GM13976 (cell line): ENCODE measurements at regions not wholly inside any gene's neighbourhood (a gene's known extent, or its start where the extent isn't known, plus 50 kb on each side); places are given as distances from the start of the nearest gene placed in this dataset.

Experiments
- DNase-seq: peaks from one replicate; pipeline ENCODE4 v3.0.0; 2012; ENCODE audit warnings: low spot score
- in situ Hi-C: fragments of 300-500 bp; cut with MboI; formaldehyde crosslinking; loops from one replicate; pipeline ENCODE4 v1.12.0; 2022; ENCODE audit warnings: low sequenced_read_pairs, mixed read lengths, inconsistent platforms; ENCODE audit not compliant: unreplicated experiment
- TF ChIP-seq, protein P1 (sequence below): IDR thresholded peaks from 2 replicates; pipeline ENCODE4 v1.5.1; 2012; ENCODE audit warnings: borderline replicate concordance, mild to moderate bottlenecking; ENCODE audit not compliant: insufficient read depth; ENCODE audit errors: extremely low read depth, missing control alignments, control extremely low read depth

DNA sequence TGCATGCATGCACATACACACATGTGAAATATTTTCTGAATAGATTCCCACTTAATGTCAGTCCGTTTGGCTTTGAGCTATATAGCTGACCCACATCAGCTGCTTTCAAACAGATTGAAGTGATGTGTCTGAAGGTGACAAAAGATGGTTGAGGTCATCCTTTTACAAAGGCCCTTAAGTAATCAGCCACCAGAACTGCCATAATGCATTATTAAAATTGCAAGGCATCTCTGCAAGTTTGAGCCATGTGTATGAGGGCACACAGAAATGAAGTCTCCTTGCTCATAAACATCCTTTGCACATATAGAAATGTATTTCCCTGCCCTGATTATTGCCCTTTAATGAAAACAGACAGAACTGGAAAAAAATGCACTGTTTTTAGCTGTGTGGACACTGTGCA lies 1043.0 kb upstream of the C9orf72 start:
- DNase-seq = no peak
- in situ Hi-C loops = no loop called here
- TF ChIP-seq, protein P1, sequence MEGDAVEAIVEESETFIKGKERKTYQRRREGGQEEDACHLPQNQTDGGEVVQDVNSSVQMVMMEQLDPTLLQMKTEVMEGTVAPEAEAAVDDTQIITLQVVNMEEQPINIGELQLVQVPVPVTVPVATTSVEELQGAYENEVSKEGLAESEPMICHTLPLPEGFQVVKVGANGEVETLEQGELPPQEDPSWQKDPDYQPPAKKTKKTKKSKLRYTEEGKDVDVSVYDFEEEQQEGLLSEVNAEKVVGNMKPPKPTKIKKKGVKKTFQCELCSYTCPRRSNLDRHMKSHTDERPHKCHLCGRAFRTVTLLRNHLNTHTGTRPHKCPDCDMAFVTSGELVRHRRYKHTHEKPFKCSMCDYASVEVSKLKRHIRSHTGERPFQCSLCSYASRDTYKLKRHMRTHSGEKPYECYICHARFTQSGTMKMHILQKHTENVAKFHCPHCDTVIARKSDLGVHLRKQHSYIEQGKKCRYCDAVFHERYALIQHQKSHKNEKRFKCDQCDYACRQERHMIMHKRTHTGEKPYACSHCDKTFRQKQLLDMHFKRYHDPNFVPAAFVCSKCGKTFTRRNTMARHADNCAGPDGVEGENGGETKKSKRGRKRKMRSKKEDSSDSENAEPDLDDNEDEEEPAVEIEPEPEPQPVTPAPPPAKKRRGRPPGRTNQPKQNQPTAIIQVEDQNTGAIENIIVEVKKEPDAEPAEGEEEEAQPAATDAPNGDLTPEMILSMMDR = no peak

DNA sequence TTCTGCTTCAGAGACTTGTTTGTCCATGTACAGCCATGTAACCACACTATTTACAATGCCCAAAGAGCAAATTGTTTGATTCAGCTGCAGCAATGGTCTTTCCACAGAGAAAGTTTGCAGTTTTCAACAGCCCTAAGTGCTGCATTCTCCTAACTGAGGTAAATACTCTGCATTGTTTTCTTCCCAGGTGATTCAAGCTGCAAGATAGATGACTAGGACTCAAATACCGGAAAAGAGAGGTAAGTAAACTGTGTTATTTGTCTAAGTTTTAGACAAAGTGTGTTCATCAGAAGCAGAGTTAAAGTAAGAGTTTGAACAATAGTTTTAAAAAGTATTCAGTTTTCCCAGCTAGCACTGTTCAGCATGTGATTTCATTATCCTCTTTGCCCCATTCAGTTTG lies 1046.7 kb upstream of the C9orf72 start:
- in situ Hi-C loops = no loop called here
- TF ChIP-seq, protein P1 = no peak
- no peak for DNase-seq

DNA sequence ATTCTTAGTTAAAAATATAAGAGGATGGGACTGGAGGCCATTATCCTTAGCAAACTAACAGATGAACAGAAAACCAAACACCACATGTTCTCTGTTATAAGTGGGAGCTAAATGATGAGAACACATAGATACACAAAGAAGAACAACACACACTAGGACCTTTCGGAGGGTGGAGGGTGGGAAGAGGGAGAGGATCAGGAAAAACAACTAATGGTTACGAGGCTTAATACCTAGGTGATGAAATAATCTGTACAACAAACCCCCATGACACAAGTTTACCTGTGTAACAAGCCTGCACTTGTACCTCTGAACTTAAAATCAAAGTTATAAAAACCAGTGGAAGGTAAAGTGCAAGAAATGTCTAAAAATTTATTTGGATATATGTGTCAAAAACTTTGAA lies 1047.4 kb upstream of the C9orf72 start:
- no peak for DNase-seq
- in situ Hi-C loops = no loop called here
- TF ChIP-seq, protein P1 = no peak

DNA sequence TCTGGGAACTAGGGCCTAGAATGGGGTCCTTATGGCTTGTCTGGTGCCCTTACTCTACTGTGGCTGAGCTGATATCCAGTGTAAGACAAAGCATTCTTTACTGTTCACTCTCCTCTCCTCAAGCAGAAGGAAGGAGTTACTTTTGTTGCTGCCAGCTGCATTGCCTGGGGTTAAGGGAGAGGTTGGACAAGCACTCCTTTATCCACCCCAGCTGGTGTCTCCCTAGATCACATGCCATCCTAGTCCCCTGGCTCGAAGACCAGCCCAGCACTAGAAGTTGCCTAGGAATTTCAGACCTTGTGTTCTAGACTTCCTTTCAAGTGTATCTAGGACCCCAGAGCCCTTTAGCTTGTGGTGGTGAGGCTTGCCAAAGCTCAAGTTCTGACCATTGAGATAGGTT lies 1051.5 kb upstream of the C9orf72 start:
- in situ Hi-C loops = no loop called here
- DNase-seq = no peak
- TF ChIP-seq, protein P1 = no peak

DNA sequence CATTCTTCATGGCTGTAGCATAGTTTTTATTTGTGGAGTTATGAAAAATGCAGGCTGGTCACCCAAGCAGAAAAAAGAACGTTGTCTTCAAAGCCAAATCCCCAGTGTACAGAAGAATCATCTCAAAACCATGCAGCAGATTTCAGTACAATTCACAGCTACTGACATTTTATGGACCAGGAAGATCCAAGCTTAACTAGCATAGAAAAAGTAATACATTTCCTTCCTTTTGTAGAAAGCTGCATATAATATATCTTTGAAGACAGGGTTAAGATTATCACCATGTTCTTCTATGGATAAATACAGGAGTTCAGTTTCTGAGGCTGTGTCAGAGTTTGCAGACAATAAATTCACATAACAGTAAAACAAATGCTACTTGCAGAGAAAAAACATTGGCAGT lies 1054.8 kb upstream of the C9orf72 start:
- TF ChIP-seq, protein P1 = no peak
- no peak for DNase-seq

DNA sequence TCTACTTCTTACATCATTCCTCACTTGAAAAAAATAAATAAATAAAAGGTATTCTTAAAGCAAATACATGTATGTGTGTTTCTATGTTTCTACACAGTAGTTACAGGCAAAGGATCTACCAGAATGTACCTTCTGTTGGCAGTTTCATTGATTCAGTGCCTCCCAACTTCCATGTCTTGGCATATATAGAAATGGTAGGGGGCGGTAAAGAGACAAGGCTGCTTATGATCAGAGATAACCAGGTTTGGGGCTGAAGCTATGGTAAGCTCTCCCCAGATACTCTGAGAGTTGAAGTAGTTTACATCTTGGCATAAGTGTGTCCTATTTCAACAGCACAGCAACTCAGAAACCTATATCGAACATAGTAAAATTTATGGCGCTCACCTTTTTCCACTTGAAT lies 1075.4 kb upstream of the C9orf72 start:
- in situ Hi-C loops = no loop called here
- TF ChIP-seq, protein P1 = no peak
- DNase-seq = no peak

More for the DNA sequence above, 1054.8 kb upstream of the C9orf72 start:
- in situ Hi-C loops = no loop called here

DNA sequence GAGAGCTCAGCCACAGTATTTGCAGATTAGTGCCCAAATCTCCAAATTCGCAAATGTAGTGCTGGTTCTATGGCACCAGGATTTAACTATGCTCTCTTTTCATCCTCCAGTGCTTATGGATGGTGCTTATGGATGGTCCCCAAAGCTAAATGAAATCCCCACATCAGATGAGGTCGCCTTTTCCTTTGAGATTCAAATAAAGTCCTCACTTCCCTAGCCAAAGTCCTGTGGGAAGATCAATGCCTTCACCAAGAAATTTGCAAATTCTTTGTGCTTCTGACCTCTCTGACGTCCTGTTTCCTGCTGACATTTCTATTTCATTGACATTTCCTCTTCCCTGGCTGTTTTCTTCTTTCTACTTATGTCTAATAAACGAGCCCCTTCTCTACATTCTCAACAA lies 1077.0 kb upstream of the C9orf72 start:
- DNase-seq = no peak
- in situ Hi-C loops = no loop called here
- TF ChIP-seq, protein P1 = no peak
